ENCODE measurements at regions not wholly inside any gene's neighbourhood (a gene's known extent, or its start where the extent isn't known, plus 50 kb on each side); places are given as distances from the start of the nearest gene placed in this dataset.

DNA sequence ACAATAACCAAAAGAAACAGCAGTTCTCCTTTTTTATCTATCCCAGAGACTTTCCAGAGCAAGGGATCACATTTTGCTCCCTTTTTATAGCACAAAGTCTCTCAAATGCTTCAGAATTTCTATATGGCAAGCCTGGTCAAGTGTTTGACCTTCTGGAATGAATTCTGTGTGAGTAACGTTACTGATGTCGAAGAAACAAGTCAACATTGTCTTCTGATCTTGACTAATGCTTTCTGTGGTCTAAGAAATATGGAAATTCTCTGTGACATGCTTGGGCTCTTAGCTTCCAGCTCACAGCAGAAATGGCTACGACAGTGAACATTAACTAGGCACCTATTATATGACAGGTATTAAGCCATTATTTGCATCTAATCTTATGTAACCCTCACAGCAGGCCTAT, 411.7 kb downstream of the CADM1 start:
- H2AFZ ChIP-seq (ENCODE audit: control insufficient read depth, low read depth, low read length) = no peak overlapping the region
- ChIA-PET CTCF (no interaction called here), RAD21 (ENCODE audit: unreplicated experiment) (no interaction called here), POLR2A (interaction anchor here (0.7 kb wide), 1 partner anchor 405 kb away, joined by 5 read pairs; no protein-coding TSS in a partner anchor), SMC1A (ENCODE audit: uncharacterized antibody, unreplicated experiment) (no interaction called here)
- no TSS peak for BruUV-seq (replicated peaks)
- no peaks in the 10 kb centered on the region for H3K4me1 ChIP-seq (ENCODE audit: control insufficient read depth, insufficient read depth, low read length)
- intact Hi-C loops (cut with micrococcal nuclease; ENCODE audit: unreplicated experiment) (no loop called here), in situ Hi-C loops (cut with MboI) (loop anchor here (10.0 kb wide), 1 partner anchor 62 kb away; no protein-coding TSS in a partner anchor)
- no peaks in the 10 kb centered on the region for H3K79me2 ChIP-seq (ENCODE audit: control insufficient read depth, insufficient read depth, low read length)
- no peaks in the 10 kb centered on the region for H3K36me3 ChIP-seq (ENCODE audit: control insufficient read depth in 2 of 2, insufficient read depth in 2 of 2, low read length in 1 of 2)
- ATAC-seq (no peak), FAIRE-seq (no peak), DNase-seq (ENCODE audit: low read depth, low spot score) (no peak)
- no peak overlapping the region for H3K9ac ChIP-seq (ENCODE audit: control insufficient read depth, insufficient read depth, low read length)
- no peaks in the 10 kb centered on the region for H4K20me1 ChIP-seq (ENCODE audit: control insufficient read depth, insufficient read depth)
- whole genome bisulfite sequencing (ENCODE audit: insufficient coverage, insufficient replicate concordance, low lambda C conversion rate, missing lambda C conversion rate) = 0% methylated on average over 3 of the region's 3 CpGs
- no peak overlapping the region for H3K27ac ChIP-seq (ENCODE audit: control insufficient read depth, insufficient read depth)
- H3K27me3 ChIP-seq (replicated peaks in 1 of 2; ENCODE audit: control insufficient read depth in 2 of 2, insufficient read depth in 2 of 2, low read length in 1 of 2) = peaks cover 0 to 2% of the 10 kb centered on the region in 2 experiments; a peak in 2 of 4 replicates
- H3K9me3 ChIP-seq (replicated peaks; ENCODE audit: control insufficient read depth, insufficient read depth, low read length) = no peaks in the 10 kb centered on the region
- no peak overlapping the region for H3K4me3 ChIP-seq
- H3K4me2 ChIP-seq (ENCODE audit: control insufficient read depth, insufficient read depth) = no peak overlapping the region
- TF ChIP-seq PAX8 (IDR thresholded peaks at IDR 0.05) = no peak
- no peak for TF ChIP-seq MEF2B (IDR thresholded peaks at IDR 0.05; ENCODE audit: partially characterized antibody, poor library complexity, severe bottlenecking)
- TF ChIP-seq, protein P1, sequence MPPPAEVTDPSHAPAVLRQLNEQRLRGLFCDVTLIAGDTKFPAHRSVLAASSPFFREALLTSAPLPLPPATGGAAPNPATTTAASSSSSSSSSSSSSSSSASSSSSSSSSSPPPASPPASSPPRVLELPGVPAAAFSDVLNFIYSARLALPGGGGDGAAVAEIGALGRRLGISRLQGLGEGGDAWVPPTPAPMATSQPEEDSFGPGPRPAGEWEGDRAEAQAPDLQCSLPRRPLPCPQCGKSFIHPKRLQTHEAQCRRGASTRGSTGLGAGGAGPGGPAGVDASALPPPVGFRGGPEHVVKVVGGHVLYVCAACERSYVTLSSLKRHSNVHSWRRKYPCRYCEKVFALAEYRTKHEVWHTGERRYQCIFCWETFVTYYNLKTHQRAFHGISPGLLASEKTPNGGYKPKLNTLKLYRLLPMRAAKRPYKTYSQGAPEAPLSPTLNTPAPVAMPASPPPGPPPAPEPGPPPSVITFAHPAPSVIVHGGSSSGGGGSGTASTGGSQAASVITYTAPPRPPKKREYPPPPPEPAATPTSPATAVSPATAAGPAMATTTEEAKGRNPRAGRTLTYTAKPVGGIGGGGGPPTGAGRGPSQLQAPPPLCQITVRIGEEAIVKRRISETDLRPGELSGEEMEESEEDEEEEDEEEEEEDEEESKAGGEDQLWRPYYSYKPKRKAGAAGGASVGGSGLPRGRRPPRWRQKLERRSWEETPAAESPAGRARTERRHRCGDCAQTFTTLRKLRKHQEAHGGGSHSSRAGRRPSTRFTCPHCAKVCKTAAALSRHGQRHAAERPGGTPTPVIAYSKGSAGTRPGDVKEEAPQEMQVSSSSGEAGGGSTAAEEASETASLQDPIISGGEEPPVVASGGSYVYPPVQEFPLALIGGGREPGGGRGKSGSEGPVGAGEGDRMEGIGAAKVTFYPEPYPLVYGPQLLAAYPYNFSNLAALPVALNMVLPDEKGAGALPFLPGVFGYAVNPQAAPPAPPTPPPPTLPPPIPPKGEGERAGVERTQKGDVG (CRISPR knock-in tag; IDR thresholded peaks at IDR 0.05) = no peak
- TF ChIP-seq PBX3 (IDR thresholded peaks at IDR 0.05; ENCODE audit: insufficient replicate concordance, low read depth, low read length) = no peak
- TF ChIP-seq, protein P2, sequence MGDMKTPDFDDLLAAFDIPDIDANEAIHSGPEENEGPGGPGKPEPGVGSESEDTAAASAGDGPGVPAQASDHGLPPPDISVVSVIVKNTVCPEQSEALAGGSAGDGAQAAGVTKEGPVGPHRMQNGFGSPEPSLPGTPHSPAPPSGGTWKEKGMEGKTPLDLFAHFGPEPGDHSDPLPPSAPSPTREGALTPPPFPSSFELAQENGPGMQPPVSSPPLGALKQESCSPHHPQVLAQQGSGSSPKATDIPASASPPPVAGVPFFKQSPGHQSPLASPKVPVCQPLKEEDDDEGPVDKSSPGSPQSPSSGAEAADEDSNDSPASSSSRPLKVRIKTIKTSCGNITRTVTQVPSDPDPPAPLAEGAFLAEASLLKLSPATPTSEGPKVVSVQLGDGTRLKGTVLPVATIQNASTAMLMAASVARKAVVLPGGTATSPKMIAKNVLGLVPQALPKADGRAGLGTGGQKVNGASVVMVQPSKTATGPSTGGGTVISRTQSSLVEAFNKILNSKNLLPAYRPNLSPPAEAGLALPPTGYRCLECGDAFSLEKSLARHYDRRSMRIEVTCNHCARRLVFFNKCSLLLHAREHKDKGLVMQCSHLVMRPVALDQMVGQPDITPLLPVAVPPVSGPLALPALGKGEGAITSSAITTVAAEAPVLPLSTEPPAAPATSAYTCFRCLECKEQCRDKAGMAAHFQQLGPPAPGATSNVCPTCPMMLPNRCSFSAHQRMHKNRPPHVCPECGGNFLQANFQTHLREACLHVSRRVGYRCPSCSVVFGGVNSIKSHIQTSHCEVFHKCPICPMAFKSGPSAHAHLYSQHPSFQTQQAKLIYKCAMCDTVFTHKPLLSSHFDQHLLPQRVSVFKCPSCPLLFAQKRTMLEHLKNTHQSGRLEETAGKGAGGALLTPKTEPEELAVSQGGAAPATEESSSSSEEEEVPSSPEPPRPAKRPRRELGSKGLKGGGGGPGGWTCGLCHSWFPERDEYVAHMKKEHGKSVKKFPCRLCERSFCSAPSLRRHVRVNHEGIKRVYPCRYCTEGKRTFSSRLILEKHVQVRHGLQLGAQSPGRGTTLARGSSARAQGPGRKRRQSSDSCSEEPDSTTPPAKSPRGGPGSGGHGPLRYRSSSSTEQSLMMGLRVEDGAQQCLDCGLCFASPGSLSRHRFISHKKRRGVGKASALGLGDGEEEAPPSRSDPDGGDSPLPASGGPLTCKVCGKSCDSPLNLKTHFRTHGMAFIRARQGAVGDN (IDR thresholded peaks at IDR 0.05) = no peak
- no peak for TF ChIP-seq BHLHE40 (IDR thresholded peaks at IDR 0.05; ENCODE audit: borderline replicate concordance in 1 of 2, low read depth in 2 of 2, low read length in 1 of 2)
- no peak for TF ChIP-seq NR2F1 (conservative IDR thresholded peaks at IDR 0.05)
- TF ChIP-seq MTA3 (IDR thresholded peaks at IDR 0.05; ENCODE audit: borderline replicate concordance, low read length) = no peak
- no peak for TF ChIP-seq YBX1 (IDR thresholded peaks at IDR 0.05)
- TF ChIP-seq, protein P3, sequence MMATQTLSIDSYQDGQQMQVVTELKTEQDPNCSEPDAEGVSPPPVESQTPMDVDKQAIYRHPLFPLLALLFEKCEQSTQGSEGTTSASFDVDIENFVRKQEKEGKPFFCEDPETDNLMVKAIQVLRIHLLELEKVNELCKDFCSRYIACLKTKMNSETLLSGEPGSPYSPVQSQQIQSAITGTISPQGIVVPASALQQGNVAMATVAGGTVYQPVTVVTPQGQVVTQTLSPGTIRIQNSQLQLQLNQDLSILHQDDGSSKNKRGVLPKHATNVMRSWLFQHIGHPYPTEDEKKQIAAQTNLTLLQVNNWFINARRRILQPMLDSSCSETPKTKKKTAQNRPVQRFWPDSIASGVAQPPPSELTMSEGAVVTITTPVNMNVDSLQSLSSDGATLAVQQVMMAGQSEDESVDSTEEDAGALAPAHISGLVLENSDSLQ (IDR thresholded peaks at IDR 0.05) = no peak
- no peak for TF ChIP-seq MYB (IDR thresholded peaks at IDR 0.05; ENCODE audit: borderline replicate concordance, low read depth, low read length)

Measured in GM12878 (cell line).